ENCODE measurements at regions not wholly inside any gene's neighbourhood (a gene's known extent, or its start where the extent isn't known, plus 50 kb on each side); places are given as distances from the start of the nearest gene placed in this dataset.

DNA sequence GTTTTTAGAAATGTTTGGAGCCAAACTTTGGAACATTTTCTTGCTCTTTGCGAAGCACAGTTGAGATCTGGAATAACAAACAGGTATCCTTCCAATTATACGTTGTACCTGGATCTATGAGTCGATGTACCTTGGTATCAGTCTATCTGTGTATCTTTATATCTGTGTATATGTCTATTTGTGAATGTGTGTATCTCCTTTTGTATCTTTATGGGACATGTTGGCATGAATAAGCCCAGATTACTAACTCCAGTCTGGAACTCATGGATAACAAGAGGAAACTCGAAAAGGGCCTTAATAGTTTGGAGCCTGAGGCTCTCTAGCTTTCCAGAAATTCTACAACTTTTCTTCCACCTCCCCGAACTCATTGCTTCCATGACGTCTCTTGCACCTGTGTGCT, 490.0 kb downstream of the GATA3 start:
- Histone ChIP-seq H4K20me1 (replicated peaks; ENCODE audit: control insufficient read depth, extremely low read depth, insufficient read depth, low read length) (no peaks in the 10 kb centered on the region), H3K27ac (ENCODE audit: insufficient read depth, low read depth, low read length) (no peak overlapping the region), H3K4me3 (replicated peaks in 1 of 3; ENCODE audit: insufficient read depth in 1 of 3, low read depth in 1 of 3, low read length in 3 of 3) (no peak overlapping the region), H3K9ac (replicated peaks; ENCODE audit: extremely low read depth, insufficient read depth, low read length) (no peak overlapping the region), H3K9me1 (replicated peaks; ENCODE audit: control insufficient read depth, extremely low read depth, insufficient read depth, low read length) (no peaks in the 10 kb centered on the region), H3K4me1 (ENCODE audit: control insufficient read depth, extremely low read depth, insufficient read depth, low read length) (no peaks in the 10 kb centered on the region), H2AFZ (ENCODE audit: low read depth, low read length) (no peak overlapping the region), H3K9me3 (replicated peaks; ENCODE audit: control insufficient read depth, insufficient read depth, low read length) (no peaks in the 10 kb centered on the region), H3K36me3 (ENCODE audit: control insufficient read depth in 2 of 2, extremely low read depth in 1 of 2, insufficient read depth in 2 of 2, low read length in 2 of 2) (no peaks in the 10 kb centered on the region), H3K4me2 (ENCODE audit: insufficient read depth, low read length) (no peak overlapping the region), H3K79me2 (ENCODE audit: control insufficient read depth, insufficient read depth, low read length) (no peaks in the 10 kb centered on the region), H3K27me3 (ENCODE audit: control insufficient read depth in 2 of 2, insufficient read depth in 2 of 2, low read length in 2 of 2) (no peaks in the 10 kb centered on the region)
- dilution Hi-C loops (cut with MboI; ENCODE audit: extremely low pct_ligation_motif_present, low sequenced_read_pairs) (no loop called here), intact Hi-C loops (cut with micrococcal nuclease) (no loop called here)
- POLR2A ChIA-PET = no interaction called here
- no peak for FAIRE-seq
- TF ChIP-seq, protein P1, sequence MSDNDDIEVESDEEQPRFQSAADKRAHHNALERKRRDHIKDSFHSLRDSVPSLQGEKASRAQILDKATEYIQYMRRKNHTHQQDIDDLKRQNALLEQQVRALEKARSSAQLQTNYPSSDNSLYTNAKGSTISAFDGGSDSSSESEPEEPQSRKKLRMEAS (IDR thresholded peaks at IDR 0.05; ENCODE audit: insufficient read depth, insufficient read length) = no peak
- no peak for TF ChIP-seq POLR2AphosphoS5 (IDR thresholded peaks at IDR 0.05; ENCODE audit: insufficient read depth, low read depth, low read length)
- no peak for TF ChIP-seq EZH2 (IDR thresholded peaks at IDR 0.05; ENCODE audit: borderline replicate concordance, low read depth, low read length, severe bottlenecking)
- TF ChIP-seq FOS (IDR thresholded peaks at IDR 0.05; ENCODE audit: borderline replicate concordance, insufficient read depth, low read length) = no peak
- TF ChIP-seq, protein P2, sequence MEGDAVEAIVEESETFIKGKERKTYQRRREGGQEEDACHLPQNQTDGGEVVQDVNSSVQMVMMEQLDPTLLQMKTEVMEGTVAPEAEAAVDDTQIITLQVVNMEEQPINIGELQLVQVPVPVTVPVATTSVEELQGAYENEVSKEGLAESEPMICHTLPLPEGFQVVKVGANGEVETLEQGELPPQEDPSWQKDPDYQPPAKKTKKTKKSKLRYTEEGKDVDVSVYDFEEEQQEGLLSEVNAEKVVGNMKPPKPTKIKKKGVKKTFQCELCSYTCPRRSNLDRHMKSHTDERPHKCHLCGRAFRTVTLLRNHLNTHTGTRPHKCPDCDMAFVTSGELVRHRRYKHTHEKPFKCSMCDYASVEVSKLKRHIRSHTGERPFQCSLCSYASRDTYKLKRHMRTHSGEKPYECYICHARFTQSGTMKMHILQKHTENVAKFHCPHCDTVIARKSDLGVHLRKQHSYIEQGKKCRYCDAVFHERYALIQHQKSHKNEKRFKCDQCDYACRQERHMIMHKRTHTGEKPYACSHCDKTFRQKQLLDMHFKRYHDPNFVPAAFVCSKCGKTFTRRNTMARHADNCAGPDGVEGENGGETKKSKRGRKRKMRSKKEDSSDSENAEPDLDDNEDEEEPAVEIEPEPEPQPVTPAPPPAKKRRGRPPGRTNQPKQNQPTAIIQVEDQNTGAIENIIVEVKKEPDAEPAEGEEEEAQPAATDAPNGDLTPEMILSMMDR (IDR thresholded peaks at IDR 0.05; ENCODE audit: extremely low read depth in 1 of 2, insufficient read depth in 1 of 2, low read depth in 1 of 2, low read length in 2 of 2) = no peak
- TF ChIP-seq GATA2 (IDR thresholded peaks at IDR 0.05; ENCODE audit: insufficient read depth, insufficient read length, low read depth, low read length) = no peak
- no peak for TF ChIP-seq POLR2A (IDR thresholded peaks at IDR 0.05; ENCODE audit: low read depth, low read length)
- TF ChIP-seq JUN (IDR thresholded peaks at IDR 0.05; ENCODE audit: borderline replicate concordance, insufficient read depth, insufficient read length, low read depth) = no peak
- TF ChIP-seq MYC (IDR thresholded peaks at IDR 0.05; ENCODE audit: low read depth, low read length) = no peak
- no TSS peak for BruUV-seq (replicated peaks)
- no peak for DNase-seq (ENCODE audit: low read depth, low spot score)
- CTCF ChIA-PET = no interaction called here

All from endothelial cell of umbilical vein (primary cell).